B cell (primary cell): ENCODE measurements at regions not wholly inside any gene's neighbourhood (a gene's known extent, or its start where the extent isn't known, plus 50 kb on each side); places are given as distances from the start of the nearest gene placed in this dataset.

Experiments
- ATAC-seq: fragments of 200-7000 bp; cut with Tn5 transposase; one replicate; pipeline ENCODE4 v1.10.0; 2021; ENCODE audit warnings: low read depth, mild to moderate bottlenecking, moderate number of reproducible peaks, moderate library complexity
- CTCF ChIA-PET: fragments of 350-600 bp; sonication (Branson Sonifier 250); formaldehyde crosslinking; loops from one replicate; lab custom pipeline; 2021; ENCODE audit warnings: antibody characterized with exemption, inconsistent platforms; lab: Charles Lee
- POLR2A ChIA-PET: fragments of 350-600 bp; sonication (Branson Sonifier 250); formaldehyde crosslinking; loops from one replicate; lab custom pipeline; 2021; ENCODE audit warnings: antibody characterized with exemption; lab: Charles Lee
- DNase-seq: peaks from one replicate; pipeline ENCODE4 v3.0.0; 2013
- H2AFZ ChIP-seq: 2 replicates; pipeline ENCODE4 v1.6.1; 2012; ENCODE audit warnings: mild to moderate bottlenecking, low read depth, low read length; ENCODE audit not compliant: insufficient read depth, poor library complexity, severe bottlenecking
- H3K27ac ChIP-seq, 2 donors: 1 replicate in 1 of 2; 2 replicates in 1 of 2; pipeline ENCODE4 v1.5.1; 2012 to 2013; ENCODE audit warnings: low read length in 2 of 2, mild to moderate bottlenecking in 2 of 2, moderate library complexity in 1 of 2
- H3K27me3 ChIP-seq, 4 experiments: fragments of 200-600 bp in 1 of 4; sonication (generic) in 1 of 4; replicated peaks in 1 of 4; 1 replicate in 2 of 4; 2 replicates in 2 of 4; pipeline versions ENCODE4 v1.6.1 to v1.7.0; 2013 to 2016; ENCODE audit warnings: low read length in 3 of 4, mild to moderate bottlenecking in 2 of 4, mixed read lengths in 1 of 4, moderate library complexity in 1 of 4; ENCODE audit not compliant: insufficient read depth in 4 of 4, control insufficient read depth in 3 of 4; ENCODE audit errors: control extremely low read depth in 1 of 4
- H3K36me3 ChIP-seq, 2 experiments: replicated peaks in 1 of 2; 1 replicate in 1 of 2; 2 replicates in 1 of 2; pipeline versions ENCODE4 v1.6.1 to v1.7.1; 2013; ENCODE audit warnings: low read length in 1 of 2; ENCODE audit not compliant: insufficient read depth in 2 of 2, control insufficient read depth in 1 of 2; ENCODE audit errors: control extremely low read depth in 1 of 2, extremely low read depth in 1 of 2
- H3K4me1 ChIP-seq, 2 donors: fragments of 200-600 bp in 1 of 2; sonication (generic) in 1 of 2; 1 replicate in 1 of 2; 2 replicates in 1 of 2; pipeline versions ENCODE4 v1.5.1 to v1.6.1; 2013 to 2017; ENCODE audit warnings: low read length in 2 of 2; ENCODE audit not compliant: control insufficient read depth in 2 of 2, insufficient read depth in 2 of 2
- H3K4me2 ChIP-seq: replicated peaks from 2 replicates; pipeline ENCODE3; 2012; ENCODE audit warnings: mild to moderate bottlenecking, low read depth, low read length; ENCODE audit not compliant: poor library complexity, severe bottlenecking
- H3K4me3 ChIP-seq, 5 experiments: fragments of 200-600 bp in 1 of 5; sonication (generic) in 1 of 5; 1 replicate in 3 of 5; 2 replicates in 2 of 5; pipeline versions ENCODE4 v1.5.1 to v1.7.0; 2011 to 2016; ENCODE audit warnings: low read length in 4 of 5, mild to moderate bottlenecking in 4 of 5, low read depth in 2 of 5, control low read depth in 1 of 5, moderate library complexity in 1 of 5; ENCODE audit not compliant: insufficient read depth in 1 of 5; ENCODE audit errors: control extremely low read depth in 1 of 5, extremely low read depth in 1 of 5
- H3K79me2 ChIP-seq: fragments of 200-600 bp; sonication (generic); one replicate; pipeline ENCODE4 v1.6.0; 2016; ENCODE audit warnings: low read length; ENCODE audit not compliant: control insufficient read depth, insufficient read depth
- H3K9ac ChIP-seq: fragments of 200-600 bp; sonication (generic); 2 replicates; pipeline ENCODE4 v1.6.1; 2017; ENCODE audit warnings: mild to moderate bottlenecking, low read length, moderate library complexity
- H3K9me3 ChIP-seq, 3 donors: one replicate each; pipeline versions ENCODE4 v1.6.1 to v1.7.1; 2013; ENCODE audit warnings: low read length in 2 of 3; ENCODE audit not compliant: control insufficient read depth in 2 of 3, insufficient read depth in 1 of 3; ENCODE audit errors: control extremely low read depth in 1 of 3
- H4K20me1 ChIP-seq: 2 replicates; pipeline ENCODE4 v1.6.0; 2012; ENCODE audit warnings: mild to moderate bottlenecking, low read length; ENCODE audit not compliant: insufficient read depth, control insufficient read depth, poor library complexity, severe bottlenecking
- H3K27ac Mint-ChIP-seq: one replicate; pipeline ENCODE4 v1.8.0; 2021; ENCODE audit warnings: mixed read lengths
- H3K27me3 Mint-ChIP-seq: one replicate; pipeline ENCODE4 v1.8.0; 2021; ENCODE audit warnings: mixed read lengths
- H3K4me1 Mint-ChIP-seq: one replicate; pipeline ENCODE4 v1.8.0; 2021; ENCODE audit warnings: mixed read lengths
- H3K4me3 Mint-ChIP-seq: one replicate; pipeline ENCODE4 v1.8.0; 2021; ENCODE audit warnings: mixed read lengths
- H3K9me3 Mint-ChIP-seq: one replicate; pipeline ENCODE4 v1.8.0; 2022; ENCODE audit warnings: mixed read lengths; ENCODE audit not compliant: insufficient read depth
- EZH2 ChIP-seq: IDR thresholded peaks from 2 replicates; pipeline ENCODE4 v1.6.1; 2012; ENCODE audit warnings: borderline replicate concordance, low read depth, mild to moderate bottlenecking, moderate library complexity, low read length; ENCODE audit not compliant: insufficient read depth, poor library complexity, severe bottlenecking
- WGBS: methylation state at CpG from one replicate; pipeline ENCODE4 v1.1.5; 2013; ENCODE audit warnings: missing lambda C conversion rate; ENCODE audit not compliant: insufficient coverage; 5-methylcytosine and 5-hydroxymethylcytosine counted together
- intact Hi-C: fragments of 100-400 bp; cut with micrococcal nuclease; formaldehyde crosslinking; loops from one replicate; pipeline ENCODE4 v1.10.0; 2022
- TF ChIP-seq, protein P1 (sequence below): fragments of 200-600 bp; IDR thresholded peaks from one replicate; pipeline ENCODE4 v1.8.0; 2022; ENCODE audit warnings: antibody characterized with exemption, mild to moderate bottlenecking

GRCh38 chr12:46442239-46442638 is 69.7 kb upstream of the SLC38A2 start:
- H3K27me3 ChIP-seq, result no peaks in the 10 kb centered on the region
- WGBS, result no CpG with 5 or more reads among the region's 3 CpGs
- no peaks in the 10 kb centered on the region for H3K36me3 ChIP-seq
- H3K4me2 ChIP-seq, result no peak overlapping the region
- H3K9me3 ChIP-seq, result no peaks in the 10 kb centered on the region
- H3K79me2 ChIP-seq, result no peaks in the 10 kb centered on the region
- Mint-ChIP-seq H3K27me3 (no peaks in the 10 kb centered on the region), H3K4me1 (no peaks in the 10 kb centered on the region), H3K9me3 (no peaks in the 10 kb centered on the region), H3K4me3 (no peak overlapping the region), H3K27ac (no peak overlapping the region)
- no peak overlapping the region for H2AFZ ChIP-seq
- intact Hi-C loops, result no loop called here
- ChIA-PET POLR2A (no interaction called here), CTCF (interaction anchor here (0.5 kb wide), 1 partner anchor 60 kb away, joined by 3 read pairs; no protein-coding TSS in a partner anchor)
- H3K9ac ChIP-seq, result no peak overlapping the region
- DNase-seq (no peak), ATAC-seq (no peak)
- H3K4me1 ChIP-seq, result no peaks in the 10 kb centered on the region
- no peak overlapping the region for H3K4me3 ChIP-seq
- H3K27ac ChIP-seq, result no peak overlapping the region
- no peaks in the 10 kb centered on the region for H4K20me1 ChIP-seq
- no peak for TF ChIP-seq EZH2
- TF ChIP-seq, protein P1, sequence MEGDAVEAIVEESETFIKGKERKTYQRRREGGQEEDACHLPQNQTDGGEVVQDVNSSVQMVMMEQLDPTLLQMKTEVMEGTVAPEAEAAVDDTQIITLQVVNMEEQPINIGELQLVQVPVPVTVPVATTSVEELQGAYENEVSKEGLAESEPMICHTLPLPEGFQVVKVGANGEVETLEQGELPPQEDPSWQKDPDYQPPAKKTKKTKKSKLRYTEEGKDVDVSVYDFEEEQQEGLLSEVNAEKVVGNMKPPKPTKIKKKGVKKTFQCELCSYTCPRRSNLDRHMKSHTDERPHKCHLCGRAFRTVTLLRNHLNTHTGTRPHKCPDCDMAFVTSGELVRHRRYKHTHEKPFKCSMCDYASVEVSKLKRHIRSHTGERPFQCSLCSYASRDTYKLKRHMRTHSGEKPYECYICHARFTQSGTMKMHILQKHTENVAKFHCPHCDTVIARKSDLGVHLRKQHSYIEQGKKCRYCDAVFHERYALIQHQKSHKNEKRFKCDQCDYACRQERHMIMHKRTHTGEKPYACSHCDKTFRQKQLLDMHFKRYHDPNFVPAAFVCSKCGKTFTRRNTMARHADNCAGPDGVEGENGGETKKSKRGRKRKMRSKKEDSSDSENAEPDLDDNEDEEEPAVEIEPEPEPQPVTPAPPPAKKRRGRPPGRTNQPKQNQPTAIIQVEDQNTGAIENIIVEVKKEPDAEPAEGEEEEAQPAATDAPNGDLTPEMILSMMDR, result no peak

DNA sequence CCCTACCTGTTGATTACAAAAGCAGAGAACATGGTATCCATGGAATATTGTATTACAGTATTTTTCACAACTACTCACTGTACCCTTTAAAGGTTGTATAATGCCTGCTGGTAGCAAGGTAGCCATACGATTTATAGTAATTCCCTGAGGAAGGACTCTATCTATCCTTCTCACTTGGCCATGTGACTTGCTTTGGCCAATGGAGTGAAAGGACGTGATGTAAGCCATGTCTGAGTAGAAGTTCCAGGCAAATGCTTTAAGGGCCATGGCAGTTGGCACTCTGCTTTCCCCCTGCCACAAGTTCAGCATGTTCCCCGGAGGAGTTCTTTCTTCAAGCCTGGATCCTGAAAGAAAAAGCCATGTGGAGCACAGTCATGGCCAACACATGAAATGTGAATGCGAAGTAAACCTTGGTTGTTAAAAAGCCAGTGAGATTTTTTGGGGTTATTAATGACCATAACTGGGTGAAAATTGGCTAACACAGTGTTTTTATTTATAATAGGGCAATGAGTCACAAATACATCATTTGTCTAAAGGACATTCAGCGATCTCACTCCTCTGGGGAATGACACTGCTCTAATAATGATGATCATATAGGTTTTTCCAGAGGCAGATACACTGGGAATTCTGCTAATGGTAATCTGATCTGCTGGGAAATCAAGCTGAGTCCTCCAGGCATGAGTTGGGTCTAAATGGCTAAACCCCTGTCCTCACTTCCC is 67.4 kb upstream of the SLC38A2 start:
- no peak overlapping the region for H2AFZ ChIP-seq
- no peak overlapping the region for H3K27ac ChIP-seq
- 100% methylated on average over 1 of the region's 5 CpGs for WGBS
- POLR2A ChIA-PET, result no interaction called here
- Mint-ChIP-seq H3K9me3 (no peaks in the 10 kb centered on the region), H3K4me3 (no peak overlapping the region), H3K27me3 (no peaks in the 10 kb centered on the region), H3K4me1 (no peaks in the 10 kb centered on the region), H3K27ac (no peak overlapping the region)
- H3K27me3 ChIP-seq, result no peaks in the 10 kb centered on the region
- H3K4me3 ChIP-seq, result no peak overlapping the region
- no peaks in the 10 kb centered on the region for H3K9me3 ChIP-seq
- intact Hi-C loops, result no loop called here
- H3K79me2 ChIP-seq, result no peaks in the 10 kb centered on the region
- H4K20me1 ChIP-seq, result no peaks in the 10 kb centered on the region
- ATAC-seq, result no peak
- H3K4me1 ChIP-seq, result no peaks in the 10 kb centered on the region
- H3K4me2 ChIP-seq, result no peak overlapping the region
- no peak for DNase-seq
- TF ChIP-seq EZH2, result no peak
- TF ChIP-seq, protein P1, result no peak
- peaks cover 0 to 2% of the 10 kb centered on the region in 2 experiments for H3K36me3 ChIP-seq
- no peak overlapping the region for H3K9ac ChIP-seq
- CTCF ChIA-PET, result no interaction called here
